H9 (cell line): ENCODE measurements at regions not wholly inside any gene's neighbourhood (a gene's known extent, or its start where the extent isn't known, plus 50 kb on each side); places are given as distances from the start of the nearest gene placed in this dataset.

Source experiments
- DNase-seq: peaks from one replicate; pipeline ENCODE4 v3.0.0-alpha.2; 2017
- H2AFZ ChIP-seq: one replicate; pipeline ENCODE4 v1.6.1; 2013; ENCODE audit warnings: mild to moderate bottlenecking, low read length, control low read depth, moderate library complexity
- H2AK5ac ChIP-seq: 2 replicates; pipeline ENCODE4 v1.6.1; 2013; ENCODE audit warnings: low read length, control low read depth, mixed read lengths; ENCODE audit not compliant: insufficient read length
- H2BK120ac ChIP-seq: one replicate; pipeline ENCODE4 v1.6.1; 2013; ENCODE audit warnings: low read depth, mild to moderate bottlenecking, low read length, control low read depth, inconsistent platforms; ENCODE audit not compliant: poor library complexity, severe bottlenecking
- H2BK12ac ChIP-seq: 2 replicates; pipeline ENCODE4 v1.6.1; 2013; ENCODE audit warnings: low read length, control low read depth, mixed read lengths, low read depth; ENCODE audit not compliant: insufficient read length
- H2BK15ac ChIP-seq: 2 replicates; pipeline ENCODE4 v1.6.1; 2013; ENCODE audit warnings: low read depth, low read length, control low read depth
- H2BK20ac ChIP-seq: one replicate; pipeline ENCODE4 v1.6.1; 2013; ENCODE audit warnings: low read depth, mild to moderate bottlenecking, low read length, control low read depth, inconsistent platforms; ENCODE audit not compliant: poor library complexity, severe bottlenecking
- H2BK5ac ChIP-seq: 2 replicates; pipeline ENCODE4 v1.6.1; 2013; ENCODE audit warnings: low read length, control low read depth, mixed read lengths; ENCODE audit not compliant: insufficient read length
- H3K14ac ChIP-seq: 2 replicates; pipeline ENCODE4 v1.6.1; 2013; ENCODE audit warnings: low read length, control low read depth; ENCODE audit not compliant: insufficient read depth
- H3K18ac ChIP-seq: 2 replicates; pipeline ENCODE4 v1.6.1; 2013; ENCODE audit warnings: low read depth, mild to moderate bottlenecking, mixed read lengths, low read length, control low read depth; ENCODE audit not compliant: insufficient read length
- H3K23ac ChIP-seq: 2 replicates; pipeline ENCODE4 v1.6.1; 2013; ENCODE audit warnings: low read length, control low read depth, mixed read lengths, low read depth; ENCODE audit not compliant: insufficient read length
- H3K23me2 ChIP-seq: 2 replicates; pipeline ENCODE4 v1.6.1; 2013; ENCODE audit warnings: low read depth, mild to moderate bottlenecking, mixed read lengths, low read length, control low read depth; ENCODE audit not compliant: insufficient read length, poor library complexity, severe bottlenecking
- H3K27ac ChIP-seq: 2 replicates; pipeline ENCODE4 v1.5.1; 2013; ENCODE audit warnings: low read length, control low read depth, mixed read lengths, low read depth; ENCODE audit not compliant: insufficient read length
- H3K27me3 ChIP-seq: 2 replicates; pipeline ENCODE4 v1.6.1; 2013; ENCODE audit warnings: low read length, control low read depth, inconsistent platforms; ENCODE audit not compliant: insufficient read depth
- H3K4ac ChIP-seq: 2 replicates; pipeline ENCODE4 v1.6.1; 2013; ENCODE audit warnings: low read depth, mild to moderate bottlenecking, control low read depth, inconsistent platforms, low read length, moderate library complexity
- H3K4me1 ChIP-seq: 2 replicates; pipeline ENCODE4 v1.6.1; 2013; ENCODE audit warnings: low read length, control low read depth, inconsistent platforms; ENCODE audit not compliant: insufficient read depth
- H3K4me2 ChIP-seq: 2 replicates; pipeline ENCODE4 v1.6.1; 2013; ENCODE audit warnings: low read length, control low read depth, mixed read lengths; ENCODE audit not compliant: insufficient read length, insufficient read depth
- H3K56ac ChIP-seq: 2 replicates; pipeline ENCODE4 v1.6.1; 2013; ENCODE audit warnings: low read depth, mild to moderate bottlenecking, mixed read lengths, low read length, control low read depth; ENCODE audit not compliant: insufficient read length
- H3K79me1 ChIP-seq: 2 replicates; pipeline ENCODE4 v1.6.1; 2013; ENCODE audit warnings: low read depth, mild to moderate bottlenecking, moderate library complexity, low read length, control low read depth, inconsistent platforms; ENCODE audit not compliant: insufficient read depth, poor library complexity, severe bottlenecking
- H3K79me2 ChIP-seq: 2 replicates; pipeline ENCODE4 v1.6.1; 2013; ENCODE audit warnings: low read length, control low read depth, inconsistent platforms; ENCODE audit not compliant: insufficient read depth
- H3K9ac ChIP-seq: 2 replicates; pipeline ENCODE4 v1.6.1; 2013; ENCODE audit warnings: low read length, control low read depth, mixed read lengths; ENCODE audit not compliant: insufficient read length; ENCODE audit errors: extremely low read depth
- H3K9me3 ChIP-seq: one replicate; pipeline ENCODE4 v1.6.1; 2013; ENCODE audit warnings: low read depth, low read length, inconsistent platforms; ENCODE audit not compliant: control insufficient read depth
- H3T11ph ChIP-seq: one replicate; pipeline ENCODE4 v1.6.1; 2013; ENCODE audit warnings: mild to moderate bottlenecking, low read length, control low read depth, inconsistent platforms
- H4K20me1 ChIP-seq: one replicate; pipeline ENCODE4 v1.6.1; 2013; ENCODE audit not compliant: control insufficient read depth, insufficient read length, insufficient read depth
- H4K5ac ChIP-seq: 2 replicates; pipeline ENCODE4 v1.6.1; 2013; ENCODE audit warnings: low read depth, mild to moderate bottlenecking, mixed read lengths, low read length, control low read depth; ENCODE audit not compliant: insufficient read length
- H4K8ac ChIP-seq: replicated peaks from 2 replicates; pipeline ENCODE4 v1.6.1; 2013; ENCODE audit warnings: low read length, control low read depth, mixed read lengths, low read depth; ENCODE audit not compliant: insufficient read length
- H4K91ac ChIP-seq: 2 replicates; pipeline ENCODE4 v1.6.1; 2013; ENCODE audit warnings: low read depth, mild to moderate bottlenecking, moderate library complexity, mixed read lengths, low read length, control low read depth; ENCODE audit not compliant: insufficient read length
- H3K27ac Mint-ChIP-seq, 3 experiments: 2 replicates in 2 of 3; 3 replicates in 1 of 3; pipeline ENCODE4 v1.8.0; 2020 to 2021; ENCODE audit warnings: mixed read lengths in 3 of 3, mild to moderate bottlenecking in 1 of 3, moderate library complexity in 1 of 3
- H3K27me3 Mint-ChIP-seq: 2 replicates; pipeline ENCODE4 v1.8.0; 2021; ENCODE audit warnings: low read depth, mild to moderate bottlenecking, moderate library complexity, mixed read lengths
- H3K36me3 Mint-ChIP-seq, 3 experiments: 2 replicates in 2 of 3; 3 replicates in 1 of 3; pipeline ENCODE4 v1.8.0; 2020 to 2021; ENCODE audit warnings: low read depth in 3 of 3, mixed read lengths in 3 of 3; ENCODE audit not compliant: insufficient read depth in 1 of 3
- H3K4me1 Mint-ChIP-seq, 2 experiments: 2 replicates each; pipeline ENCODE4 v1.8.0; 2020; ENCODE audit warnings: mixed read lengths in 2 of 2
- H3K4me3 Mint-ChIP-seq, 2 experiments: 2 replicates in 1 of 2; 3 replicates in 1 of 2; pipeline ENCODE4 v1.8.0; 2020 to 2021; ENCODE audit warnings: mild to moderate bottlenecking in 2 of 2, mixed read lengths in 2 of 2, moderate library complexity in 1 of 2
- H3K9me3 Mint-ChIP-seq, 2 experiments: 2 replicates in 1 of 2; 3 replicates in 1 of 2; pipeline ENCODE4 v1.8.0; 2020; ENCODE audit warnings: mild to moderate bottlenecking in 2 of 2, mixed read lengths in 2 of 2, moderate library complexity in 1 of 2
- WGBS: extraction: QIAGEN DNeasy Blood & Tissue Kit; methylation state at CpG from one replicate; pipeline ENCODE4 v1.1.7; 2013; ENCODE audit warnings: missing lambda C conversion rate, low lambda C conversion rate, mixed read lengths; ENCODE audit not compliant: insufficient read length; ENCODE audit errors: extremely low coverage; 5-methylcytosine and 5-hydroxymethylcytosine counted together
- TF ChIP-seq, protein P1 (sequence below): fragments of 200-600 bp; sonication (generic); conservative IDR thresholded peaks from 3 replicates; pipeline ENCODE4 v1.8.0; 2021; ENCODE audit warnings: antibody characterized with exemption, mild to moderate bottlenecking

DNA sequence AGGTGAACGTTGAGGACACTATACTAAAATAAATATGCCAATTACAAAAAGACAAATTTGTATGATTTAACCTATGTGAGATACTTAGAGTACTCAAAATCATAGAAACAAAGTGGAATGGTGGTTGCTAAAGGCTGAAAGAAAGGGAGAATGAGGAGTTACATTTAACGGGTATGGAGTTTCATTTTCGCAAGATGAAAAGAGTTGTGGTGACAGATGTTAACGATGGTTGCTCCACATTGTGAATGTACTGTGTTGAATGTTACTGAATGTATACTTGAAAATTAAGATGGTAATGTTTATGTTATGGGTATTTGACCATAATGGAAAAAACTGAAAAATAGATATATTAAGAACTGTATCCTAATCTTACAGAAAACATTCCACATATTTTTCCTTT lies 51.3 kb upstream of the MOCS2 start:
- WGBS, result no CpG with 5 or more reads among the region's 4 CpGs
- Histone ChIP-seq H2AK5ac (no peak overlapping the region), H4K8ac (no peak overlapping the region), H3K79me1 (no peaks in the 10 kb centered on the region), H2BK15ac (no peak overlapping the region), H2BK20ac (no peak overlapping the region), H3K23ac (no peak overlapping the region), H2BK120ac (no peak overlapping the region), H3K14ac (no peak overlapping the region), H4K91ac (no peak overlapping the region), H4K20me1 (no peaks in the 10 kb centered on the region), H3K27me3 (no peaks in the 10 kb centered on the region), H2BK12ac (no peak overlapping the region), H3K9me3 (no peaks in the 10 kb centered on the region), H3K23me2 (no peaks in the 10 kb centered on the region), H3K4ac (no peak overlapping the region), H3K4me1 (no peaks in the 10 kb centered on the region), H2BK5ac (no peak overlapping the region), H2AFZ (no peak overlapping the region), H3K4me2 (no peak overlapping the region), H4K5ac (no peak overlapping the region), H3K79me2 (no peaks in the 10 kb centered on the region), H3K9ac (no peak overlapping the region), H3K27ac (no peak overlapping the region), H3T11ph (no peak overlapping the region), H3K56ac (no peak overlapping the region), H3K18ac (no peak overlapping the region)
- Mint-ChIP-seq H3K4me3 (no peak overlapping the region), H3K4me1 (no peaks in the 10 kb centered on the region), H3K36me3 (no peaks in the 10 kb centered on the region), H3K27me3 (no peaks in the 10 kb centered on the region), H3K27ac (no peak overlapping the region), H3K9me3 (no peaks in the 10 kb centered on the region)
- DNase-seq, result no peak
- TF ChIP-seq, protein P1, sequence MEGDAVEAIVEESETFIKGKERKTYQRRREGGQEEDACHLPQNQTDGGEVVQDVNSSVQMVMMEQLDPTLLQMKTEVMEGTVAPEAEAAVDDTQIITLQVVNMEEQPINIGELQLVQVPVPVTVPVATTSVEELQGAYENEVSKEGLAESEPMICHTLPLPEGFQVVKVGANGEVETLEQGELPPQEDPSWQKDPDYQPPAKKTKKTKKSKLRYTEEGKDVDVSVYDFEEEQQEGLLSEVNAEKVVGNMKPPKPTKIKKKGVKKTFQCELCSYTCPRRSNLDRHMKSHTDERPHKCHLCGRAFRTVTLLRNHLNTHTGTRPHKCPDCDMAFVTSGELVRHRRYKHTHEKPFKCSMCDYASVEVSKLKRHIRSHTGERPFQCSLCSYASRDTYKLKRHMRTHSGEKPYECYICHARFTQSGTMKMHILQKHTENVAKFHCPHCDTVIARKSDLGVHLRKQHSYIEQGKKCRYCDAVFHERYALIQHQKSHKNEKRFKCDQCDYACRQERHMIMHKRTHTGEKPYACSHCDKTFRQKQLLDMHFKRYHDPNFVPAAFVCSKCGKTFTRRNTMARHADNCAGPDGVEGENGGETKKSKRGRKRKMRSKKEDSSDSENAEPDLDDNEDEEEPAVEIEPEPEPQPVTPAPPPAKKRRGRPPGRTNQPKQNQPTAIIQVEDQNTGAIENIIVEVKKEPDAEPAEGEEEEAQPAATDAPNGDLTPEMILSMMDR, result no peak
